ENCODE measurements at regions not wholly inside any gene's neighbourhood (a gene's known extent, or its start where the extent isn't known, plus 50 kb on each side); places are given as distances from the start of the nearest gene placed in this dataset.

DNA sequence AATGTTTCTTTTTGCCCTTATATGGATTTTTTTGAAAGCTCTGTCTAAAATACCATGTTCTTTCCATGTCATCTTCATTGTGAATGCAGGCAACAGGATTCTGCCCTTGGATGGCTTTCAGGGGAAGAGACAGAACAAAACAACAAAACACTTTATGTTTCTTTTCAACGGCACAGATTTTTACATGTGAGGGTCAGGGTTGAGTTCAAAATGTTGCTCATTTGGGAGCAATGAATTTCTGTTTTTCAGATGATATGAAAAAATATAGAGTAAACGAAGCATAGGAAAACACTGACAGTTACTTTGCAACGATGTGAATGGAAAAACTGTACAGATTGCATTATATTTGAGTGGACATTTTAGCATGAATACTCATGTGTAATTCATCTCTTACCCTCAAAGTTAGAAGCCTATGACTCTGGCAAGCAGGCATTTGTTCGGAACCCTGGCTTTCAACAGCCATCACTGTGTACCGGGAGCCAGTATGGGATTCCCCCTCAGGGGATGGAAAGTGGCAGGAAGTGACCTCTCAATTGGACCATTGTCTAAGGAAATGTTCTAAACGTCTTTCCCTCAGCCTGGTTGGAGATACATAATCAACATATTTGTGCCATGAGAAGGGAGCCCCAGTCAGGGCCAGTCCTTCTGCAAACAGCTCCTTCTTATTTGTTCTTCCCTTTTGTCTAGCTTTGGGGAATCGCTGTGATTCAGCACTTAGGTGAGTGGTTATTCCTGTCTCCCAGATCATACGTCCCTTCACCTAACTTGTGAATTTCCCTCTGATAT is 153.9 kb upstream of the MEF2C start:
- no peak for TF ChIP-seq EP300 (IDR thresholded peaks at IDR 0.05; ENCODE audit: borderline replicate concordance in 1 of 2, low read depth in 2 of 2, low read length in 2 of 2)
- no peak for TF ChIP-seq YY1 (IDR thresholded peaks at IDR 0.05; ENCODE audit: low read depth, low read length)
- TF ChIP-seq SIN3A (conservative IDR thresholded peaks at IDR 0.05 in 1 of 2, IDR thresholded peaks at IDR 0.05 in 1 of 2; ENCODE audit: low read depth in 1 of 2, low read length in 2 of 2), result no peak
- no peak for TF ChIP-seq RFX5 (IDR thresholded peaks at IDR 0.05; ENCODE audit: borderline replicate concordance, low read depth, low read length)
- TF ChIP-seq, protein P1, sequence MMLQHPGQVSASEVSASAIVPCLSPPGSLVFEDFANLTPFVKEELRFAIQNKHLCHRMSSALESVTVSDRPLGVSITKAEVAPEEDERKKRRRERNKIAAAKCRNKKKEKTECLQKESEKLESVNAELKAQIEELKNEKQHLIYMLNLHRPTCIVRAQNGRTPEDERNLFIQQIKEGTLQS (IDR thresholded peaks at IDR 0.05; ENCODE audit: insufficient read depth, low read depth, low read length), result no peak
- TF ChIP-seq POLR2AphosphoS5 (IDR thresholded peaks at IDR 0.05; ENCODE audit: low read depth, low read length), result no peak
- no peak for TF ChIP-seq CREB1 (IDR thresholded peaks at IDR 0.05)
- TF ChIP-seq, protein P2, sequence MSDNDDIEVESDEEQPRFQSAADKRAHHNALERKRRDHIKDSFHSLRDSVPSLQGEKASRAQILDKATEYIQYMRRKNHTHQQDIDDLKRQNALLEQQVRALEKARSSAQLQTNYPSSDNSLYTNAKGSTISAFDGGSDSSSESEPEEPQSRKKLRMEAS (IDR thresholded peaks at IDR 0.05), result no peak
- TF ChIP-seq, protein P3, sequence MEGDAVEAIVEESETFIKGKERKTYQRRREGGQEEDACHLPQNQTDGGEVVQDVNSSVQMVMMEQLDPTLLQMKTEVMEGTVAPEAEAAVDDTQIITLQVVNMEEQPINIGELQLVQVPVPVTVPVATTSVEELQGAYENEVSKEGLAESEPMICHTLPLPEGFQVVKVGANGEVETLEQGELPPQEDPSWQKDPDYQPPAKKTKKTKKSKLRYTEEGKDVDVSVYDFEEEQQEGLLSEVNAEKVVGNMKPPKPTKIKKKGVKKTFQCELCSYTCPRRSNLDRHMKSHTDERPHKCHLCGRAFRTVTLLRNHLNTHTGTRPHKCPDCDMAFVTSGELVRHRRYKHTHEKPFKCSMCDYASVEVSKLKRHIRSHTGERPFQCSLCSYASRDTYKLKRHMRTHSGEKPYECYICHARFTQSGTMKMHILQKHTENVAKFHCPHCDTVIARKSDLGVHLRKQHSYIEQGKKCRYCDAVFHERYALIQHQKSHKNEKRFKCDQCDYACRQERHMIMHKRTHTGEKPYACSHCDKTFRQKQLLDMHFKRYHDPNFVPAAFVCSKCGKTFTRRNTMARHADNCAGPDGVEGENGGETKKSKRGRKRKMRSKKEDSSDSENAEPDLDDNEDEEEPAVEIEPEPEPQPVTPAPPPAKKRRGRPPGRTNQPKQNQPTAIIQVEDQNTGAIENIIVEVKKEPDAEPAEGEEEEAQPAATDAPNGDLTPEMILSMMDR (IDR thresholded peaks at IDR 0.05; ENCODE audit: control extremely low read depth in 1 of 3, insufficient read depth in 1 of 3, low read depth in 1 of 3, low read length in 3 of 3), result no peak
- TF ChIP-seq CBX5 (IDR thresholded peaks at IDR 0.05; ENCODE audit: low read depth, low read length), result no peak
- TF ChIP-seq POU5F1 (IDR thresholded peaks at IDR 0.05; ENCODE audit: low read depth, low read length), result no peak
- TF ChIP-seq KDM1A (IDR thresholded peaks at IDR 0.05; ENCODE audit: borderline replicate concordance, low read length), result no peak
- no peak for TF ChIP-seq TAF1 (IDR thresholded peaks at IDR 0.05; ENCODE audit: low read depth, low read length)
- no peak for TF ChIP-seq SUZ12 (IDR thresholded peaks at IDR 0.05; ENCODE audit: low read length)
